ENCODE measurements at regions not wholly inside any gene's neighbourhood (a gene's known extent, or its start where the extent isn't known, plus 50 kb on each side); places are given as distances from the start of the nearest gene placed in this dataset.
"Not testable (repeated sequence)": the region's sequence is repeated elsewhere in the genome, so short reads cannot be mapped to it uniquely, and the experiment has no call there.

DNA sequence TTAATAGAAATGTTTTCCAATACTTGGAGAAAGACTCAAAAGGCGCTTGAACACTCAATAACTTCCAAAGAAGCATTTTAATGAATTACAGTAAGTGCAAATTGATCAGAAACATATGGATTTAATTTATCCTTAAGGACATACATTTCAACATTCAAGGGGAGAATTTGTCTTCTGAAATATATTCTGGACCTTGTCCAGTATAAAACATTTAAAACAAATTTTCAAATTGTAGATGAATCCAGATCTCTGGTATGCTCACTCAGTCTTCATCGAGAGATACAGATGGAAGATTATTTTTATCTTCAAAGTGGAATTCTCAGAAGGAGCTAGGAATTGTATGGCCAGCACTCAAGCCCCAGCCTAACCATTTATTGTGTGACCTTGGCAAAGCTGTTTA lies 310.4 kb downstream of the ZNF674 start:
- Histone ChIP-seq H3K27ac (no peak overlapping the region), H3K36me3 (no peaks in the 10 kb centered on the region), H3K27me3 (no peaks in the 10 kb centered on the region), H3K4me1 (no peaks in the 10 kb centered on the region), H3K9me3 (no peaks in the 10 kb centered on the region), H3K4me3 (no peak overlapping the region)
- TF ChIP-seq EP300 (IDR thresholded peaks at IDR 0.05) (no peak), POLR2A (IDR thresholded peaks at IDR 0.05) (no peak), POLR2AphosphoS5 (IDR thresholded peaks at IDR 0.05) (no peak)
- TF ChIP-seq, protein P1, sequence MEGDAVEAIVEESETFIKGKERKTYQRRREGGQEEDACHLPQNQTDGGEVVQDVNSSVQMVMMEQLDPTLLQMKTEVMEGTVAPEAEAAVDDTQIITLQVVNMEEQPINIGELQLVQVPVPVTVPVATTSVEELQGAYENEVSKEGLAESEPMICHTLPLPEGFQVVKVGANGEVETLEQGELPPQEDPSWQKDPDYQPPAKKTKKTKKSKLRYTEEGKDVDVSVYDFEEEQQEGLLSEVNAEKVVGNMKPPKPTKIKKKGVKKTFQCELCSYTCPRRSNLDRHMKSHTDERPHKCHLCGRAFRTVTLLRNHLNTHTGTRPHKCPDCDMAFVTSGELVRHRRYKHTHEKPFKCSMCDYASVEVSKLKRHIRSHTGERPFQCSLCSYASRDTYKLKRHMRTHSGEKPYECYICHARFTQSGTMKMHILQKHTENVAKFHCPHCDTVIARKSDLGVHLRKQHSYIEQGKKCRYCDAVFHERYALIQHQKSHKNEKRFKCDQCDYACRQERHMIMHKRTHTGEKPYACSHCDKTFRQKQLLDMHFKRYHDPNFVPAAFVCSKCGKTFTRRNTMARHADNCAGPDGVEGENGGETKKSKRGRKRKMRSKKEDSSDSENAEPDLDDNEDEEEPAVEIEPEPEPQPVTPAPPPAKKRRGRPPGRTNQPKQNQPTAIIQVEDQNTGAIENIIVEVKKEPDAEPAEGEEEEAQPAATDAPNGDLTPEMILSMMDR (IDR thresholded peaks at IDR 0.05) = no peak
- no peak for DNase-seq
- ATAC-seq (ENCODE audit: low FRiP score in 2 of 2) = no peak
- WGBS, 2 donors = 55 to 84% methylated on average over 2 of the region's 2 CpGs

GRCh38 chrX:46228389-46228788 lies 316.8 kb downstream of the ZNF674 start:
- TF ChIP-seq EP300 (IDR thresholded peaks at IDR 0.05) (no peak), POLR2A (IDR thresholded peaks at IDR 0.05) (no peak), POLR2AphosphoS5 (IDR thresholded peaks at IDR 0.05) (no peak)
- TF ChIP-seq, protein P1 (IDR thresholded peaks at IDR 0.05) = no peak
- Histone ChIP-seq H3K27me3 (no peaks in the 10 kb centered on the region), H3K4me3 (no peak overlapping the region), H3K36me3 (no peaks in the 10 kb centered on the region), H3K4me1 (no peaks in the 10 kb centered on the region), H3K27ac (no peak overlapping the region), H3K9me3 (no peaks in the 10 kb centered on the region)
- WGBS, 2 donors = 89% methylated on average over 6 of the region's 6 CpGs; no CpG with 5 or more reads in 1 of the 2 donors
- ATAC-seq (ENCODE audit: low FRiP score in 2 of 2) (no peak), DNase-seq (no peak)

DNA sequence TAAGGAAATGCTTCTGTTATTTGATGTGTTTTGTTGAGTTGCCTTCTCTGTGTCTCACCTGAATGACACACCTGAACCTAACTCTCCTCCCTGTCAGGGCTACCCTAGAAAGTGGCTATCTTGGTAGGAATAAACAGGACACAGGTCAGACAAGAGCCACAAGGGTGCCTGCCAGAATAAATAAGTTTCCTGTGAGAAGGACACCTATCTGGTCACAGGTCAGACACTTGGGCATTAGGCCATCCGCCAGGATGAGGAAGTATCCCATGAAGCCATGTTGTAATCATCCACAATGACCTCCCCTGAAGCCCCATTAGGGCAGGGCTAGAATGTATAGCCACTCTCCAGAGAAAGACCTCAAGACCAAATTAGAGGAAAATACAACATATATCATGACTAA lies 318.8 kb downstream of the ZNF674 start:
- Histone ChIP-seq H3K27ac (no peak overlapping the region), H3K36me3 (no peaks in the 10 kb centered on the region), H3K4me1 (no peaks in the 10 kb centered on the region), H3K9me3 (no peaks in the 10 kb centered on the region), H3K4me3 (no peak overlapping the region), H3K27me3 (no peaks in the 10 kb centered on the region)
- TF ChIP-seq, protein P1 (IDR thresholded peaks at IDR 0.05) = no peak
- TF ChIP-seq POLR2A (IDR thresholded peaks at IDR 0.05) (no peak), POLR2AphosphoS5 (IDR thresholded peaks at IDR 0.05) (no peak)
- no peak for DNase-seq
- WGBS, 2 donors = 94% methylated on average over 1 of the region's 1 CpG; no CpG with 5 or more reads in 1 of the 2 donors
- no peak for ATAC-seq (ENCODE audit: low FRiP score in 2 of 2)

DNA sequence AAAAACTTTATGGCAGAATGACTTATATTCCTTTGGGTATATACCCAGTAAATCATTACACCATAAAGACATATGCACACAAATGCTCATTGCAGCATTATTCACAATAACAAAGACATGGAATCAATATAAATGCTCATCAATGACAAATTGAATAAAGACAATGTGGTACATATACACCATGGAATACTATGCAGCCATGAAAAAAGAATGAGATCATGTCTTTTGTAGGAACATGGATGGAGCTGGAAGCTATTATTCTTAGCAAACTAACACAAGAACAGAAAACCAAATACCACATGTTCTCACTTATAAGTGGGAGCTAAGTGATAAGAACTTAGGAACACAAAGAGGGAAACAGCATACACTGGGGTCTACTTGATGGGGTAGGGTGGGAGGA lies 321.7 kb downstream of the ZNF674 start:
- not testable (repeated sequence) for H3K4me1 ChIP-seq; H3K9me3 ChIP-seq; H3K36me3 ChIP-seq; H3K4me3 ChIP-seq; ATAC-seq (ENCODE audit: low FRiP score in 2 of 2); DNase-seq; H3K27me3 ChIP-seq; H3K27ac ChIP-seq

DNA sequence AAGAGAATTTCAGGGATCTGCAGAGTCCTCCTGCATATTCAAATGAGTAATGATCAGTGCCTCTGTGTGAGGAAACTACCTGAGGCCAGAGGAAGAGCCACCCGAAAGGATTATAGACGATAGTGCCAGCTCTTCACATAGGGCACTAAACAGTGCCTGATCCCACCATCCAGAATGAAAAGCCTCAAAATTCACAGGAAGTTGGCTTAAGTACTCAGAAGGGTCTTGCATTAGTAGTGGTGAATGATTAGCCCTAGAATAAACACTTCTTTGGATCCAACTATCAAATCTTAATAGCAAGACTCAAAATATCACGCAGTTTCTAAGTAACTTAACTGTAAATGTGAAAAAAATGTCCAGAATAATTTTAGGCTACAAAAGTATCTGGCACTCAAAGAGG lies 324.4 kb downstream of the ZNF674 start:
- H3K36me3 ChIP-seq = no peaks in the 10 kb centered on the region
- H3K9me3 ChIP-seq = no peaks in the 10 kb centered on the region
- H3K27ac ChIP-seq = no peak overlapping the region
- H3K4me3 ChIP-seq = no peak overlapping the region
- DNase-seq (no peak), ATAC-seq (ENCODE audit: low FRiP score in 2 of 2) (no peak)
- TF ChIP-seq EP300 (IDR thresholded peaks at IDR 0.05) (no peak), POLR2A (IDR thresholded peaks at IDR 0.05) (no peak), POLR2AphosphoS5 (IDR thresholded peaks at IDR 0.05) (no peak)
- TF ChIP-seq, protein P1 (IDR thresholded peaks at IDR 0.05) = no peak
- H3K27me3 ChIP-seq = no peaks in the 10 kb centered on the region
- WGBS, 2 donors = 77 to 79% methylated on average over 3 of the region's 3 CpGs
- no peaks in the 10 kb centered on the region for H3K4me1 ChIP-seq
